DOHH2 (cell line): ENCODE measurements at regions not wholly inside any gene's neighbourhood (a gene's known extent, or its start where the extent isn't known, plus 50 kb on each side); places are given as distances from the start of the nearest gene placed in this dataset.
"Not testable (repeated sequence)": the region's sequence is repeated elsewhere in the genome, so short reads cannot be mapped to it uniquely, and the experiment has no call there.

Experiments used
- H3F3A ChIP-seq: fragments of 200-600 bp; sonication (generic), shearing (Covaris generic); 2 replicates; pipeline ENCODE4 v1.6.0; 2016; ENCODE audit warnings: antibody characterized with exemption, mild to moderate bottlenecking; ENCODE audit not compliant: control insufficient read depth, insufficient read depth
- H3K27ac ChIP-seq: fragments of 200-600 bp; sonication (generic); 2 replicates; pipeline ENCODE4 v1.5.1; 2014; ENCODE audit warnings: low read depth, mild to moderate bottlenecking, low read length, moderate library complexity
- H3K27me3 ChIP-seq: fragments of 200-600 bp; sonication (generic); 2 replicates; pipeline ENCODE4 v1.6.1; 2014; ENCODE audit warnings: mild to moderate bottlenecking, low read length, mixed read lengths; ENCODE audit not compliant: control insufficient read depth
- H3K36me3 ChIP-seq: fragments of 200-600 bp; sonication (generic); 2 replicates; pipeline ENCODE4 v1.6.1; 2014; ENCODE audit warnings: mild to moderate bottlenecking, low read length, moderate library complexity, mixed read lengths; ENCODE audit not compliant: control insufficient read depth
- H3K4me1 ChIP-seq: fragments of 200-600 bp; sonication (generic); 2 replicates; pipeline ENCODE4 v1.6.1; 2014; ENCODE audit warnings: mild to moderate bottlenecking, low read length, mixed read lengths; ENCODE audit not compliant: control insufficient read depth
- H3K4me2 ChIP-seq: fragments of 200-600 bp; sonication (generic); 2 replicates; pipeline ENCODE4 v1.6.0; 2014; ENCODE audit warnings: mild to moderate bottlenecking, low read length, moderate library complexity
- H3K4me3 ChIP-seq: fragments of 200-600 bp; sonication (generic); 2 replicates; pipeline ENCODE4 v1.5.1; 2014; ENCODE audit warnings: mild to moderate bottlenecking, low read length, mixed read lengths
- H3K79me2 ChIP-seq: fragments of 200-600 bp; sonication (generic); 2 replicates; pipeline ENCODE4 v1.6.1; 2014; ENCODE audit warnings: mild to moderate bottlenecking, low read length, mixed read lengths; ENCODE audit not compliant: control insufficient read depth
- H3K9me2 ChIP-seq: fragments of 200-600 bp; sonication (generic); replicated peaks from 2 replicates; pipeline ENCODE4 v1.6.1; 2014; ENCODE audit warnings: mild to moderate bottlenecking, low read length, mixed read lengths; ENCODE audit not compliant: control insufficient read depth
- H3K9me3 ChIP-seq: fragments of 200-600 bp; sonication (generic); 2 replicates; pipeline ENCODE4 v1.6.1; 2014; ENCODE audit warnings: antibody characterized with exemption, low read length, mixed read lengths; ENCODE audit not compliant: control insufficient read depth, insufficient read depth
- H4K20me1 ChIP-seq: fragments of 200-600 bp; sonication (generic); 2 replicates; pipeline ENCODE4 v1.6.0; 2014; ENCODE audit warnings: low read depth, mild to moderate bottlenecking, antibody characterized with exemption, low read length, moderate library complexity; ENCODE audit not compliant: control insufficient read depth, insufficient read depth
- CTCF ChIP-seq: fragments of 200-600 bp; sonication (generic); IDR thresholded peaks from one replicate; pipeline ENCODE4 v1.5.1; 2014; ENCODE audit warnings: antibody characterized with exemption, mild to moderate bottlenecking, low read depth, low read length; ENCODE audit not compliant: poor library complexity, severe bottlenecking
- EZH2phosphoT487 ChIP-seq: fragments of 200-600 bp; sonication (generic); IDR thresholded peaks from 2 replicates; pipeline ENCODE4 v1.6.1; 2017; ENCODE audit warnings: borderline replicate concordance, mild to moderate bottlenecking, antibody characterized with exemption, low read length, moderate library complexity, mixed read lengths

- Histone ChIP-seq H3K4me2 (no peak overlapping the region), H3K4me3 (no peak overlapping the region), H3K4me1 (no peaks in the 10 kb centered on the region), H3K36me3 (no peaks in the 10 kb centered on the region), H3K27me3 (peaks cover 22% of the 10 kb centered on the region), H3K27ac (no peak overlapping the region), H3K79me2 (no peaks in the 10 kb centered on the region), H3F3A (no peaks in the 10 kb centered on the region), H4K20me1 (no peaks in the 10 kb centered on the region), H3K9me2 (no peaks in the 10 kb centered on the region), H3K9me3 (no peaks in the 10 kb centered on the region)
- TF ChIP-seq CTCF (no peak), EZH2phosphoT487 (no peak)
Observed at GRCh38 chr11:45374653-45375059, 88.5 kb upstream of the SYT13 start.

GRCh38 chr11:45374130-45374529, 88.0 kb upstream of the SYT13 start:
- no peaks in the 10 kb centered on the region for H3K79me2 ChIP-seq
- no peak overlapping the region for H3K27ac ChIP-seq
- no peaks in the 10 kb centered on the region for H3K36me3 ChIP-seq
- TF ChIP-seq CTCF (no peak), EZH2phosphoT487 (no peak)
- no peaks in the 10 kb centered on the region for H4K20me1 ChIP-seq
- H3K4me3 ChIP-seq = no peak overlapping the region
- H3K27me3 ChIP-seq = peaks cover 22% of the 10 kb centered on the region
- H3K9me3 ChIP-seq = no peaks in the 10 kb centered on the region
- H3K4me1 ChIP-seq = no peaks in the 10 kb centered on the region
- H3K9me2 ChIP-seq = no peaks in the 10 kb centered on the region
- no peak overlapping the region for H3K4me2 ChIP-seq
- H3F3A ChIP-seq = no peaks in the 10 kb centered on the region

- Histone ChIP-seq H3K4me3 (no peak overlapping the region), H3K4me1 (no peaks in the 10 kb centered on the region), H3F3A (no peaks in the 10 kb centered on the region), H3K4me2 (no peak overlapping the region), H4K20me1 (no peaks in the 10 kb centered on the region), H3K9me3 (no peaks in the 10 kb centered on the region), H3K27ac (no peak overlapping the region), H3K9me2 (no peaks in the 10 kb centered on the region), H3K36me3 (no peaks in the 10 kb centered on the region), H3K79me2 (no peaks in the 10 kb centered on the region), H3K27me3 (peaks cover 25% of the 10 kb centered on the region)
- no peak for TF ChIP-seq EZH2phosphoT487
- no peak for TF ChIP-seq CTCF
Observed at GRCh38 chr11:45373506-45374035, 87.4 kb upstream of the SYT13 start.

GRCh38 chr11:45372414-45372813, 86.3 kb upstream of the SYT13 start:
- not testable (repeated sequence) for H3K36me3 ChIP-seq, H3K27ac ChIP-seq, H3K4me1 ChIP-seq, H3K9me2 ChIP-seq, H3F3A ChIP-seq, H3K79me2 ChIP-seq, H3K9me3 ChIP-seq, H3K4me3 ChIP-seq, H4K20me1 ChIP-seq, H3K4me2 ChIP-seq
- H3K27me3 ChIP-seq = peaks cover 26% of the 10 kb centered on the region
